Hepatocyte (in vitro differentiated cells): ENCODE measurements at regions not wholly inside any gene's neighbourhood (a gene's known extent, or its start where the extent isn't known, plus 50 kb on each side); places are given as distances from the start of the nearest gene placed in this dataset.

Experiments used
- CTCF ChIP-seq: fragments of 200-600 bp; sonication (generic); IDR thresholded peaks from 2 replicates; pipeline ENCODE4 v1.5.1; 2016; ENCODE audit warnings: antibody characterized with exemption, mild to moderate bottlenecking; ENCODE audit not compliant: poor library complexity
- EZH2 ChIP-seq: fragments of 200-600 bp; sonication (generic); IDR thresholded peaks from 2 replicates; pipeline ENCODE4 v1.6.1; 2016; ENCODE audit warnings: antibody characterized with exemption, mild to moderate bottlenecking, borderline replicate concordance
- EZH2phosphoT487 ChIP-seq: fragments of 200-600 bp; sonication (generic); IDR thresholded peaks from one replicate; pipeline ENCODE4 v1.6.1; 2018; ENCODE audit warnings: antibody characterized with exemption, mild to moderate bottlenecking, low read depth, moderate library complexity; ENCODE audit not compliant: unreplicated experiment, severe bottlenecking

- TF ChIP-seq CTCF: no peak
- no peak for TF ChIP-seq EZH2
- TF ChIP-seq EZH2phosphoT487: no peak
These were observed 137.6 kb upstream of the VWC2 start for GRCh38 chr7:49635800-49636199.
